ENCODE measurements at regions not wholly inside any gene's neighbourhood (a gene's known extent, or its start where the extent isn't known, plus 50 kb on each side); places are given as distances from the start of the nearest gene placed in this dataset.

- DNase-seq: no peak
- Histone ChIP-seq H3K36me3 (no peaks in the 10 kb centered on the region), H3K9me3 (no peaks in the 10 kb centered on the region), H3K4me3 (no peak overlapping the region), H3K27ac (no peak overlapping the region), H3K4me1 (no peaks in the 10 kb centered on the region), H3K27me3 (ENCODE audit: low read depth) (no peaks in the 10 kb centered on the region)
- no peak for TF ChIP-seq CTCF (IDR thresholded peaks at IDR 0.05)
- intact Hi-C loops (cut with DNase I): no loop called here
- ATAC-seq: no peak
Observed at GRCh38 chr1:195529881-195530280, 1078.4 kb downstream of the KCNT2 start.

GRCh38 chr1:195520757-195521156 lies 1087.5 kb downstream of the KCNT2 start:
- no peaks in the 10 kb centered on the region for H3K27me3 ChIP-seq (ENCODE audit: low read depth)
- DNase-seq (no peak), ATAC-seq (no peak)
- H3K36me3 ChIP-seq: no peaks in the 10 kb centered on the region
- H3K4me1 ChIP-seq: no peaks in the 10 kb centered on the region
- TF ChIP-seq CTCF (IDR thresholded peaks at IDR 0.05): no peak
- H3K4me3 ChIP-seq: no peak overlapping the region
- intact Hi-C loops (cut with DNase I): no loop called here
- no peak overlapping the region for H3K27ac ChIP-seq
- H3K9me3 ChIP-seq: no peaks in the 10 kb centered on the region

- Histone ChIP-seq H3K4me1 (no peaks in the 10 kb centered on the region), H3K9me3 (no peaks in the 10 kb centered on the region), H3K27me3 (ENCODE audit: low read depth) (no peaks in the 10 kb centered on the region), H3K4me3 (no peak overlapping the region), H3K36me3 (no peaks in the 10 kb centered on the region), H3K27ac (no peak overlapping the region)
- DNase-seq: no peak
- ATAC-seq: no peak
- intact Hi-C loops (cut with DNase I): no loop called here
- TF ChIP-seq CTCF (IDR thresholded peaks at IDR 0.05): no peak
Observed at GRCh38 chr1:195516036-195516435, 1092.2 kb downstream of the KCNT2 start.

GRCh38 chr1:195511501-195511900 lies 1096.7 kb downstream of the KCNT2 start:
- no peaks in the 10 kb centered on the region for H3K36me3 ChIP-seq
- TF ChIP-seq CTCF (IDR thresholded peaks at IDR 0.05): no peak
- no peak overlapping the region for H3K27ac ChIP-seq
- no peak overlapping the region for H3K4me3 ChIP-seq
- H3K4me1 ChIP-seq: no peaks in the 10 kb centered on the region
- H3K9me3 ChIP-seq: no peaks in the 10 kb centered on the region
- H3K27me3 ChIP-seq (ENCODE audit: low read depth): no peaks in the 10 kb centered on the region
- intact Hi-C loops (cut with DNase I): no loop called here
- ATAC-seq: no peak
- no peak for DNase-seq

- DNase-seq: no peak
- H3K27ac ChIP-seq: no peak overlapping the region
- no peaks in the 10 kb centered on the region for H3K27me3 ChIP-seq (ENCODE audit: low read depth)
- intact Hi-C loops (cut with DNase I): no loop called here
- ATAC-seq: no peak
- H3K4me1 ChIP-seq: no peaks in the 10 kb centered on the region
- H3K4me3 ChIP-seq: no peak overlapping the region
- no peak for TF ChIP-seq CTCF (IDR thresholded peaks at IDR 0.05)
- H3K36me3 ChIP-seq: no peaks in the 10 kb centered on the region
- no peaks in the 10 kb centered on the region for H3K9me3 ChIP-seq
Observed at GRCh38 chr1:195501118-195501517, 1107.1 kb downstream of the KCNT2 start.
